AML-193 (cell line): ENCODE measurements at regions not wholly inside any gene's neighbourhood (a gene's known extent, or its start where the extent isn't known, plus 50 kb on each side); places are given as distances from the start of the nearest gene placed in this dataset.

Source experiments
- DNase-seq, 2 experiments: peaks; one replicate each; lab custom pipeline; 2025; lab: John Stamatoyannopoulos, UW

DNA sequence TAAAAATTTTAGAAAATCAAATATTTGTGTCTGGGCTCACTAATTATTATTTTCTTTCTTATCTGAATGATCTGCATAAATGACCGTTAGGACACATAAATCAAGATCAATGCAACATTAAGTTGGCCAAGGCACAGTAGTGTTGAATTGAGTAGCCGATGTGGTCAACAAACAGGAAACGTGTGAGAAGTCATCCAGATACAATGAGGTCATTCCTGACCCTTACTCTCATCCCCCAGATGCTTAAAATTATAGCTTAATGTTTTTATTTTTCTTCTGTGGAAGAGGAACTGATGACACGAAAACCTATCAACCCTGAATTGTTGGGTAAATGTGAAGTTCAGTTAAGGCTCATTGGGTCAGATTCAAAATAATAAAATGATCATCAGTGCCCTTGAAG is 222.9 kb downstream of the RFC3 start:
- DNase-seq: no peak

DNA sequence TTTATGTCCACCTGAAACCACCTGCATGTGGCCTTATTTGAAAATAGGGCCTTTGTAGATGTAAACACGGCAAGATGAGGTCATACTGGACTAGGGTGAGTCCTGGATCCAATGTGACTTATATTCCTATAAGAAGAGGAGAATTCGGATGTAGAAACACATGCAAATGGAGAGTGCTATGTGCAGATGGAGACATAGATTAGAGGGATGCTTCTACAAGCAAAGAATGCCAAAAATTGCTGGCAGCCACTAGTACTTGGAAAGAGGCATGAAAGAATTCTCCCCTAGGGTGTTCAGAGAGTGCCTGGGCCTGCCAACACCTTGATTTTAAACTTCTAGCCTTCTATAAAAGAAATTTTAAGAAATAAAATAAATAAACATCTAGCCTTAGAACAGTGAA is 226.1 kb downstream of the RFC3 start:
- no peak for DNase-seq

DNA sequence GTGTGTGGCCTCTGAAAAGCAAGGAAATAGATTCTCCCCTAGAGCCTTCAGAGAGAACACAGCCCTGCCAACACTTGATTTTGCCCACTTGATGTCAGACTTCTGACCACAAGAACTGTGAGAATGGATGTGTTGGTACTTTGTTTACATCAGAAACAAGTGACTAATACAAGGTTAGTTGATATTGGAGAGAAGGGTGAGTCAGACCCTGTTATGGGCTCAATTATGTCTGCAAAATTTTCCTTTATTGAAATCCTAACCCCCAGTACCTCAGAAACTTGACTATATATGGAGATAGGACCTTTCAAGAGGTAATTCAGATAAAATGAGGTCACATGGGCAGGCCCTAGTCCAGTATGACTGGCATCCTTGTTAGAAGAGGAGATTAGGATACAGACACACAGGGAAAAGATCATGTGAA is 226.7 kb downstream of the RFC3 start:
- DNase-seq: no peak

DNA sequence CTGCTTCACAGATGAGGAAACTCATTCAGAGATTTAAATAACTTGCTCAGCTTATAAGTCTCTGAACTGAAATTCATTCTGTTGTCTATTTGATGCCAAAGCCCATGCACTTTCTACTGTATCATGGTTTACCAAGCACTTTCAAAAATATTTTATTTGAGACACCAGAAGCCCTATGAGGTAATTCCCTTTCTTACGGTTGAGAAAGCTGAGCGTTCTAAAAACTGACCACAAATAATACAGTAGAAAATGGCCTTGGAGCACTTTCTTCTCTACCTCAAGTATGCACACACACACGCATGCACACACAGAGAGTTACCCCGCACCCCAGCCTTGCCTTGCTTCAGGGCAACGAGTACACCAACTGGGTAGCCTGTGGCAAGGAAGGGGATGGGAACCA is 228.5 kb downstream of the RFC3 start:
- DNase-seq: no peak

DNA sequence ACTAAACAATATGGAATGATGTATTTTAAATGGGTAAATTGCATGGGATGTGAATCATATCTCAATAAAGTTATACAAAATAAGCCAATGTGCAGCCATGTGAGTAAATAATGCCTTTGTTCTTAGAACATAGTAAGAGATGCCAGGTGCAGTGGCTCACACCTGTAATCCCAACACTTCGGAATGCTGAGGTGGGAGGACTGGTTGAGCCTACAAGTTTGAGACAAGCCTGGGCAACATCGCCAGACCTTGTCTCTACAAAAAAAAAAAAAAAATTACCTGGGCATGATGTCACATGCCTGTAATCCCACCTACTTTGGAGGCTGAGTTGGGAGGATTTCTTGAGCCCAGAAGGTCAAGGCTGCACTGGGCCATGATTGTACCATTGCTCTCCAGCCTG is 230.7 kb downstream of the RFC3 start:
- no peak for DNase-seq

DNA sequence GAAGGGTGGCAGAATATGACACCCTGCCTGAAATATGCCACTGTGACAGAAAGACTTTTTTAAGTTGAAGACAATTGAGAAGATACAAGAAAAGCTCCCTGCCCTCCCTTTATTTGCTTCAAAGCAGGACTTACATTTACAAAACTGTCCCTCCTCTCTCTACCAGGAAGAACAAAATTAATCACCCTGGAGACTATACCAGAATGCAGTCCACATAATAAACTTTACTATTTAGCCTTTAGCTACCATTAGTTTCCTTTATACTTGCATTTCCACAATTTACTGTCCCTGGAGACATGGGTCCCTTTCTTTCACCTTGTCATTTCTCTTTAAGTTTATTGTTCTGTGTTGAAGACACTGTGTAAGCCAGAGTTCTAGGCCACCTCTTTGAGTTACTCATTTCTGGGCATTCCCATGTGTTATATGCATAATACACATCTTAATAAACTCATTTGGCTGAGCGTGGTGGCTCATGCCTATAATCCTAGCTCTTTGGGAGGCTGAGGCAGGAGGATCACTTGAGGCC is 238.8 kb downstream of the RFC3 start:
- no peak for DNase-seq

DNA sequence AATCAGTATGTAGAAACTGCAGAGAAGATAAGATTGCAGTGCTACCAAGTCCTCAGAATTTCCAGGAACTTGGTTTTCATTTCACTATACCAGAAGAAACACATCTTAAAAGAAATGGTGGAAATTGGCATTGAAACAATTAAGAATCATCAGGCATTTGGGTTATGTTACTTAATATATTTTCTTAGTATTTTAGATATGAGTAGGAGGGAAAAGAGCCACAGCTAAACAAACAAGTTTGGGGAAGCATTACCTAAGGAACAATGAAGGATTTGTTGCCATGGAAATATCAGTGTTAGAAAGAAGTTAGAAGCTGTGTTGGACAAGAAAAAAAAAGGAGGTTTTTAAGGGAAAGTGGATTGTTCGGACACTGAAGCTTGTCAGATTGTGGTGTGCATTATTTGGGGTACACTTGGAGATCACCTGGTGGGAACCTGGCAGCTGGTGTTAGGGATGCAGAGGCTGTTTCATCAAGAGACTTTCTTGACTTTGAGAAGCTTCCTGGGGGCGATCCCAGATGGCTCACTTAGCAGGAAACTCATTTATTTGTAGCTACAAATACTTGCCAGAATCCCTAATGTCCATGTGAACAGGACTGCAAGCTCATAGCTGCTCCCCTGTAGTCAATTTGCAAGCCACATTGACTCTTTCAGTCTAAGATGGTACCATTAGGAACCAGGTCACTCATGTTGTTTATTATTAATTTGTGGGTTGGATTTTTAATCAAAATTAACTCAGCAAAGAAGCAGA is 246.7 kb downstream of the RFC3 start:
- no peak for DNase-seq

DNA sequence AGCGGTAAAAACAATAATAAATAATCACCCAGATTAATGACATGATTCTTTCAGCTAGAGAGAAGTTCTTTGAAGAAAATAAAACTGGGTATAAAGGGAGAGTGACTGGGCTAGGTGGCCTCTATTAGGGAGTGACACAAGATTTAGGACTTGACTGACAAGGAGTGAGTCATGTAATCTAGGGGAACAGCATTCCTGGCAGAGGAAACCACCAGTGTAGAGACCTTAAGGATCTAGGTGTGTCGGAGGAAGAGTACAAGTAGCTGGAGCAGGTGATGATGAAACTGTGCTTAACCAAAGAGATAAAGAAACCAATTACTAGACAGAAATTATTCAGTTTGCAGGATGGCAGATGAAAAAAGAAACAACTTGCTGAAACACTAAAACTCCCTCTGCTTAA is 248.0 kb downstream of the RFC3 start:
- no peak for DNase-seq

DNA sequence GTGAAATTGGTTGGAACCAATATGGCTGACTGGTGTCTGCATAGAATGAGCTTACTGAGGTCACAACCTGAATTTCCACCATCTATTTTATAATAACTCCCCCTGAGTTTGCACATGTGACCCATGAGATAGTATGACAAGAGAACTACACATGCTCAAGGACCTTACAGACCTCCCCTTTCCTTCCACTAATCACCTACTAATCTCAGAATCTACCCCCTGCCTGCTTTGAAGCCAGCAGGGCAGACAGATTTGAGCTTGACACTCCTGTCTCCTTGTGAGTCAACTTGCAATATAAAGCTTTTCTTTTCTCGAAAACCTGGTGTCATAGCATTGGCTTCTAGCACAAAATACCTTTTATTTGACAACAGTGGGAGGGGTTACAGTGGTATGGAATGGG is 248.4 kb downstream of the RFC3 start:
- no peak for DNase-seq

DNA sequence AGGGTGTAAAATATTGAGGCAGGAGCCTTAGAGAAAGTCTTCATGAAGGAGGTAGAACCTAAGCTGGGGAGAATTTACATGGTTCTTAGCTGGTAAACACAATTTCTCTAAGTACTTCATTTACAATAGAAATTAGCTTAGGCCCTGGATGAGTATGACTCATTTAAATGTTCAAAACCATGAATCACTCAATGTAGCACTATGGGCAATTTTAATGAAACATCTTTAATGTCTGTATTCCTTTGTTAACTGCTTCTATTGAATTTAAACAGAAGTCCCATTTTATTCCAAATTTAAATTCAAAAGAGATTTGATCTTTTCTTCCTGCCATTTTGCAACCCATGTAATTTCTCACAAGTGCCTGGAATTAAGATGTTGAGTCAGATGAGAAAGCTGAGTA is 252.1 kb downstream of the RFC3 start:
- no peak for DNase-seq

DNA sequence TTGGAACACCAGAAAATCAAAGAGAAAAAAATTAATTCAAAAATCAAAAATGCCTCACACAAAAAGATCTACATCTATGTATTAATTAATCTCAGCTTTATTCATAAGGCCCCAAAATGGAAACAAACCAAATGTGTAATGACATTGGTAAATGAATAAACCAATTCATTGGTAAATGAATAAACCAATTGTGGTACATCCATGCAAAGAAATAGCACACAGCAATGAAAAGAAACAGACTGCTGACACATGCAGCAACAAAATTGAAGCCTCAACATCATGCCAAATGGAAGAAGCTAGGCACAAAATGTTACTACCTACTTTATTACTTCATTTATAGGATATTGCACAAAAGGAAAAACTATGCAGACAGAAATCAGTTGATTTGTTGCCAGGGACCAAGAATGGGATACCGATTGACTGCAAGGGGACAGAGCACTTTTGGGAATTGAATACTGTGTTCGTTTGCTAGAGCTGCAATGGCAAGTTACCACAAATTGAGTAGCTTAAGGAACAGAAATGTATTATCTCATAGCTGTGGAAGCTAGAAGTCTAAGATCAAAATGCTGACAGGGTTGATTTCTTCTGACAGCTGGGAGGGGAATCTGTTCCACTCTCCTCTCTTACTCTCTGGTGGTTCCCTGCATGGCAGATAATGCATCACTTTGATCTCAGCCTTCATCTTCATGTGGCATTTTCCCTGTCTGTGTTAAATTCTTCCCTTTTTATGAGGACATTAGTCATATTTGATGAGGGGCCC is 252.8 kb downstream of the RFC3 start:
- no peak for DNase-seq

DNA sequence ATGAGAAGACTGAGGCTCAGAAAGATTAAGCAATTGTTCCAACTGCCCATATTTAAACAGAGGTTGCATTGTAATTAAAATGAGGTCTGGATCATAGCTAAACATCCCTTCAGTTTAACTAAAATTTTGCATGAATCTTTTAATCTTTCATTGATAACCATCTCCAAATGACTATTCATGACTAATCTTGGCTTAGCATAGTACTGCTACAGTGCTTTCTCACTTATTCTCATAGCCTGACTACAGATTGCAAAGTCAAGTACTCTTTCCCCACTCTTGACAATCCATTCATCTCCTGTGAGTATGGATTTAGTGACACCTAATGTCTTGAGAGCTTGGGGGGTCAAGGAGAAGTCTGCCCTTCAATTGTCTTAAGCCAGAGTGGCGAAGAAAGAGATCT is 258.4 kb downstream of the RFC3 start:
- no peak for DNase-seq

DNA sequence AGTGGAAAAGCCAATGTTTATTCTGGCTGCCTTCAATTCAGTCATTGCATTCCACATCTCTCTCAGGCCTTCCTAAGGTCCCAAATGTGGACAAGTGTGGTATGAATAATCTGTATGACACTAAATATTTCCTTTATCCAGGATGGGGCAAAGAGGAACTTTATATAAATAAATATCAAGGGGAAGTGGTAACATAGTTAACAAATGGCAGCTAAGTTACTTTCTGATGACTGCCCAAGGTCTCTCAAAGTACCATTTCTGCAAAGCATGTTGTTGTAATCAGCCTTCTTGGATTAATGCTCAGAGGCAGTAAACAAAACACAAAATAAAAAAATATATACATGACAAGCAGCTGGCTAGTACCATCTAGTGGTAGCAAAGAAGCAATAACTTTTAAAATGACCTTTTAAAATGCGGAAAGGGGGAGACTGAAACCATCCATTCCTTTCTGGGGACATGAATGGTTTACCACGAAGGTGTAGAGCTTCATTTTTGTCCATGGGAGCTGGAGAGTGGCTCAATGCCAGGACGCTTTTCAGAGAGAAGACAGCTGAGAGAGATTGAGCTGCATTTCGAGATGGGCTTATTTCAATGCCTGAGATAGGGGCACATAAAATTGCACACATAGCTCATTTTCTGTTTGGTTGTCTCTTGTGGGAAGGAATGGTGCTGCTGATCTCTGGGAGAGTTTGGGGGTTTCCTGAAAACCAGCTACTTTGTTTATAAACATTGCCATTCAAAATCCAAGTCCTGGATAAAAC is 259.2 kb downstream of the RFC3 start:
- DNase-seq: peak; percentile 10 to 41

DNA sequence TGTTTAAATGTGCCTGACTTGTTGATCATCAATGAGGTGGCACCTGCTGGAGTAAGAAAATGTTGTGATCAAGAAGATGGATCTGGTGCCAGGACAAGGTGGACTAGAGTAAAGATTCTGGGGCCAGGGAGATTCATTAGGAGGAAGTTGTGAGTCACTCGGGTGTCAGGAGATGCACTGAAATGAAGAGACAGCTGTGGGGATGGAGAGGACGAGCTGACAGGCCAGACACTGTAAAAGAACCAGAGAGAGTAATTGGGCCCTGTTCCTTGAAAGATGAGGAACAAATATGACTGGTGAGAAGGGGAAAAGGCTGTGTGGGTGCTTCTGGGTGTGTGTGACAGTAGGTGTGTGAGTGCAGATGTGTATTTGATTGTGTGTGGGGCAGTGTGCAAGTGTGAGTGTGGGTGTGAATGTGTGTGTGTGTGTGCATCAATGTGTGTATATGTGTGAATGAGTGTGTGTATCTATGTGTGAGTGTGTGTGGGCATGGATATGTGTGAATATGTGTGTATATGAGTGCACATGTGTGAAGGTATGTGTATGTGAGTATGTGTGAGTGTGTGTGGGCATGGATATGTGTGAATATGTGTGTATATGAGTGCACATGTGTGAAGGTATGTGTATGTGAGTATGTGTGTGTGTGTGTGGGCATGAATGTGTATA is 260.5 kb downstream of the RFC3 start:
- DNase-seq: no peak

DNA sequence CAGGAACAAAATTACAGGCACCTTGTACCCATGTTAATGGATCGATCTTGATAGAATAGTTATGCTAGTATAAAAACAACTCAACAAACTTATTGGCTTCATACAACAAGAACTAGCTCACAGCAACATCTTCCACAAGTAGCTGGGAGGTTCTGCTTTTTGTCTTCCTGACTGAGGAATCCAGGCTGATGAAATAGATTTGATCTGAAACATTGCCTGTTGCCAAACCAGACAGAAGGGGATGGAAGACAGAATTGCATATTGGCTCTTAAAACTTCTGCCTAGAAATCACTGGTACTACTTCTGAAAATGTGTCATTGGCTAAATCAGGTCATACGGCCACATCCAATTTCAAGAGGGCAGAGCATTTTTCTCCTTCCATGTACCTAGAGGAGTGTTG is 267.3 kb downstream of the RFC3 start:
- no peak for DNase-seq

DNA sequence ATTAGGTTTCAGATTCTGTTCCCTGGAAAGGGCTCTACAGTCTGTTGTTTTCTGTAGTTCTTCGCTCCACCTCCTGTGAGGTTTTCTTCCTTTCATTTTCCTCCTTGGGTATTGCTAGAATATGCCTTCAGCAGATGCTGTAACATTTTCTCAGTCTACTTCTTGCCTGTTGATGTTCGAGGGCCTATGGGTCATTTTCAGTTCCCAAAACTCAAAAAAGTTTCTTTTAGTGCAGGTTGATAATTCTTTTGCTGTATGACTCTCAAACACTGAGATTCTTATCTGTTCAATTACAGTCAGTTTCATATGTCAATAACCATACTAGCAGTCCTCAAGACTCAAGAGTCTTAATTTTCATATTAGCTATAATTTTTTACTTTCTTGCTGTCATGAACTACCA is 268.3 kb downstream of the RFC3 start:
- no peak for DNase-seq

DNA sequence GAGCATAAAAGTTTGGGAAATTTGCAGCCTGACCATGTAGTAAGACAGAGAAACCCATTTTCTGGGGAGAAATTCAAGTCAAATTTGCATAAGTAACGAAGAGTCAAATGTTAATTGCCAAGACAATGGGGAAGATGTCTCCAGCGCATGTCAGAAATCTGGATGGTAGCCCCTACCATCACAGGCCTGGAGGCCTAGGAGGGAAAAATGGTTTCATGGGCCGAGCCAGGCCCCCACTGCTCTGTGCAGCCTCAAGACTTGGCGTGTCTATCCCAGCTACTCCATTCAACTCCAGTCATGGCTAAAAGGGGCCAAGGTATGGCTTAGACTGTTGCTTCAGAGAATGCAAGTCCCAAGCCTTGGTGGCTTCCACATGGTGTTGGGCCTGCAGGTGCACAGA is 269.8 kb downstream of the RFC3 start:
- DNase-seq: no peak

DNA sequence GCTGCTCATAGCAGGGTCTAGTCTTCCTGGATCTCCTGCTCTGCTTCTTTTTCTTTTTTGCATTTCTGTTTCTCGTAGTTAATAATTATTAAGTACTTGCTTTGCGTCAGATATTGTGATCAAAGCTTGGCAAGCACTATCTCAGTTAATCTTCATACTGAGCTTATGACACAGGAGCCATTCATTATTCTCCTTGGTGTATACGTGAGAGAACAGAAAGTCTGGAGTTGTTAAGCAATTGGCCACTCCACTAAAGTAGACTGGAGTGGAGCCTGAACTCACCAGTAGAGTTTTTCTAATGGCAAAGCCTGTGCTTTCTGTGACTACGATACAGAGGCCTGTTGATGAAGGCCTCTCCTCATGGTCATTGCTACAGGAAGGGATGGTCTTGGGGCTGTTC is 285.9 kb downstream of the RFC3 start:
- DNase-seq: no peak

DNA sequence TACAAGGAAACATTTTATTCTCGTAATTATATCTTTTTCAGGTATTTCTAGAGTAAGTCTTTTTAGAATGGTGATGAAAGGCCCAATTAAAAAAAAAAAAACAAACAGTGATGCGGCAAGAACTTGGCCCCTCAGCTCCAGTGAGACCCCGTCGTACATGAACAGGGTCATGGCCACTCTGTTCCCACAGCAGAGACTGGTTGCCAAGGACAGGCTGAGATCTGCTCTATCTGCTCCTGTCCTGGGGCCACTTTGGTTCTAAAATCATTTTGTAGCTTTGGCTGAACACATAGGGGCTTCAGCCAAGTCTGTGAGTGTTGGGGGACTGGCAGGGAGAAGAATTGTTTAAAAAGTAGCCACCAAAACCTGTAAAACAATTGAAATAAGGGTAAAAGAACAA is 286.9 kb downstream of the RFC3 start:
- DNase-seq: no peak

DNA sequence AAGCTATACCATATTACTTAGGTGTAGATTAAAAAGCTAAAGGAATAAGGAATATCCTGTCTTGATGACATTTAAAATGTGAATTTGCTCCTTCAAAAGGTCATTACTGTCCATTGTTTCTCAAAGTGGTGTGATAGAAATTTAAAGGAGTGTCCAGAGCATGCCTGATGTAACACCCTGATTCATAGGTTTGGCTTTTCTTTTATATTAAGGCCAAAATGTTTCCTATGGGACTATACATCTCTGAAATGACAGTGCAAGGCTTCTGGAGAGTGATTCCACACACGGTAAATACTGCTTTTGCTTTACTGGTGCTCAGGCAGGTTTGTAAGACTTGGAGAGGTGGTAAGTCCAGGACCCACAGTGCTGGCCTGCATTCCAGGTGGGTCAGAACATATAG is 289.9 kb downstream of the RFC3 start:
- no peak for DNase-seq

DNA sequence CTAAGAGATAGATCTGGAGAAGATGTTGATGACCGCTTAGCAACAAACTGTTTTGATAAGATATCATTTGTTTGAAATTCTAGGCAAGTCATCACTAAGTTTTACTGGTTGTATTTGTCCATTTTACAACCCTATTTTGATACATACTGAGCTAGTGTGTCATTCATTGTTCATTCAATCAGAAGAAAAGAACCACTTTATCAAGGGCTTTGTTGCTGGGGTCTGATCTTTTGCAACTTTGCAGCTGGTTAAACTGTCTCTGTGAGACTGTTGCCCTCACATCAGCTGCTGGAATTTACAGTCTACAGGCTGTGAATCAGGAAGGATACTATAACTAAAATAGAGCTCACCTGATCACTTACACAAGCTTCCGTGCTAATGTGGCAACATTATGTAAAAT is 290.5 kb downstream of the RFC3 start:
- no peak for DNase-seq

DNA sequence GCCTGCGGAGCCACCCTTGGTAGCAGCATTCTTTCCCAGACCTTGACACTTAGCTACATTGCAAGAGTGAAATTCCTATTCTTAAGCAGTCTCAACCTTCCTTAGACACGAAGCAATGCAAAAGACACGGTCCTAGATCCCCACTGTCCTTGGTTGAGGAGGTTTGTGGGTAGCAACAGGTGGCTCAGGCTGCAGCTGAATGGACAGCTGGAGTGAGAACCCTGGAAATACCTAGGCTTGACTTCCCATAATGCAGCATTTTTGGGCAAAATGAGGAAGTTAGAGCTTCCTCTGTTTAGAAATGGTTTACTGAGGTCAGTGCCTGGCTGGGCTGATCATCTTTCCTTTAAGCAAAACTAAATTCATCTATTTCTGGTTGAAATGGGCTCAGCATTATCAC is 296.6 kb downstream of the RFC3 start:
- DNase-seq: peak in 1 of 2 experiments; percentile 8
